ENCODE measurements at regions not wholly inside any gene's neighbourhood (a gene's known extent, or its start where the extent isn't known, plus 50 kb on each side); places are given as distances from the start of the nearest gene placed in this dataset.
"Not testable (repeated sequence)": the region's sequence is repeated elsewhere in the genome, so short reads cannot be mapped to it uniquely, and the experiment has no call there.

DNA sequence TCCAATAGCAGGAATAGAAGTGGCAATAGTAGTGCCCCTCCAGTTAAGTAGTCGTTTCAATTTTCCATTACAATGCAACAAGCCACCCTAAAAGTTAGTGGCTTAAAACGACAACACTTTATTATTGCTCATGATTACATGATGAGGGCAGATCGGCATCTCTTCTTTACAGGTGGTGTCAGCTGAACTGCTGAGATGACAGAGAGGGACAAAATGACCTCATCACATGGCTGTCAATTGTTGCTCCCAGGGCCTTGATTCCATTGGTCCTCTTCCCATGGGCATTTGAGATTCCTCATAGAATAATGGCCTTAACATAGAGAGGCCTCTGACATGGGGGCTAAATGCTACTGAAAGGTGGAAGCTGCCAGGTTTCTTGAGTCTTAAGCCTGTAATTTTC, 679.8 kb upstream of the KLHL1 start:
- DNase-seq (ENCODE audit: low spot score) = no peak

DNA sequence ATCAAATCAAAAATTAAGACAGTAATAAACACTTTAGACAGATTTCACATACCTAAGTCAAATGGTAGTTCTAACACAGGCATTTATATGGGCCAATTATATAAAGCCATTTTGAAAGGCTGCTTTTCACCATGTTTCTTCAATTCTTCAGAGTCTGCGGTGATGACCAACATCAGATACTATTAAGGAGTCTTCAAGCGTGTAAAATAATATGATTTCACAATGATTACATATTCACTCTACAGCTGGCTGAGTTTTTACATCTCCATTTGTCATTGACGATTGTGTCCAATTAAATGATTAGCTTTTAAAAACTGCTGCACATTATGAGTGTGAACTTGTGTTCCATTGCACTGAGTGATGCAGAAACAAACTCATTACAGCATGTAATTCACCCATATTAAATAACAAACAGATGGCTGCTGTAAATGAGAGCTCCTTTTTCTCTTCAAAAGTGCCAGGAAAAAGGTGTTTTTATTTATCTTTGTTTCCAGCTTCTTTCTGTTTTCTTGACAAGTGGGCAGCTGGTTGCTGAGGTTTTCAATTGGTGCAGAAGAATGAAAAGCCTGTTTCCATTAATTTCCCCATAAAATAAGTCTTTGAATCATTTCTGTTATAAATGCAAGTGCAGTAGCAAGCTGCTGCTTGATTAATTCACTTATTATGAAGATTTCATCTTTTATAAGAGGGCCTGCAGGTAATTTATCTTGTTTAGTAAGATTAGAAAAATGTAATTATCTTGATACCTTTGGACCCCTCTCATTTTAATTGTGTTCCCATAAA, 676.1 kb upstream of the KLHL1 start:
- no peak for DNase-seq (ENCODE audit: low spot score)

GRCh38 chr13:70769817-70770216, 661.6 kb upstream of the KLHL1 start:
- DNase-seq (ENCODE audit: low spot score) = no peak

DNA sequence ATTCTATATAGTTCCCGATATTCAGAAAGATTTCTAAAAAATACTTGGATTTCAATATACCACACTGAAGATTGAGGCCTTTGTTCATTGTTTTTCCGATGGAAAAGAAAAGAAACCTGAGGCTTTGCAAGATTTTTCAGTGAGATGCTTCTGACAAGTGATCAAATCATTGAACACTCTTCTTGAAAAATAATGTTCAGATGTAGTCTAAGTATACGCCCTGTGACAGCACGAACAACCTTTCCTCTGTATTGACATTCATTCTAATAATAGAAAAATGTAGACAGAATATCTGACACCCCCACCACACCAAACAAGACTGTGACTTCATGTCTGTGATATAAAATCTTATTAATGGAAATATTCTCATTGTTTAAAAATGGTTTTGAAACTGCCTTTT, 650.7 kb upstream of the KLHL1 start:
- no peak for DNase-seq (ENCODE audit: low spot score)

GRCh38 chr13:70756088-70756487, 647.8 kb upstream of the KLHL1 start:
- no peak for DNase-seq (ENCODE audit: low spot score)

- no peak for DNase-seq (ENCODE audit: low spot score)
Observed at GRCh38 chr13:70755456-70755855, 647.2 kb upstream of the KLHL1 start.

- no peak for DNase-seq (ENCODE audit: low spot score)
Observed at GRCh38 chr13:70747262-70747661, 639.0 kb upstream of the KLHL1 start.

GRCh38 chr13:70746469-70746868, 638.2 kb upstream of the KLHL1 start:
- DNase-seq (ENCODE audit: low spot score) = not testable (repeated sequence)

DNA sequence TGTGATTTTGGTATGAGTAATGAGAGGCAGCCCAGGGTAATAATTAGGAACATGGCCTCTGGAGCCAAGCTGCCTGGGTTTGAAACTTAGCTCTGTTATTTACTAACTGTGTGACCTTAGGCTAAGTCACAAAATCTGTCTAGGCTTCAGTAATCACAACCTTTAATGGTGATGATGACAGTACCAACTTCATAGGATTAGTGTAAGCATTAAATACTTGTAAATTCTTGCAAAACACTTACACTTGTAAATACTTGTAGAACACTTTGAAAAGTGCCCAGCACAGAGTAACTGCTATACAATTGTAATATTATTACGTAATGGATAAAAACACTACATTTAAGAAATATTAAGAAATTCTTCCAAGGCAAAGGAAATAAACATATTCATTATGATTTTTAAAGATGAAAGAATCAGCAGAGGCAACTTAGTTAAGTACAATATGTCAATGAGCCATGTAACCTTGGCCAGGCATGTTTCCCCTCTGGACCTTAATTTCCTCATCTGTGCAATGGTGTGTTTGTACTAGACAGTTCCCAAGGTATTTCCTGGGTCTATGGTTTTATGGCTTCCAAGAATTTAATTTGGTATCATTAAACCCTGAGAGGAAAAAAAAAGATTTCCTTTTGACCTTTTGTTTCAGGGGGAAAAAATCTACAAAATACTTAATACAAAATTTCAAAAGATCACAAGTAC, 628.5 kb upstream of the KLHL1 start:
- DNase-seq (ENCODE audit: low spot score) = no peak

- no peak for DNase-seq (ENCODE audit: low spot score)
Observed at GRCh38 chr13:70732611-70733010, 624.4 kb upstream of the KLHL1 start.

GRCh38 chr13:70729369-70729768, 621.1 kb upstream of the KLHL1 start:
- no peak for DNase-seq (ENCODE audit: low spot score)

- no peak for DNase-seq (ENCODE audit: low spot score)
Observed at GRCh38 chr13:70723732-70724131, 615.5 kb upstream of the KLHL1 start.

- no peak for DNase-seq (ENCODE audit: low spot score)
Observed at GRCh38 chr13:70720386-70720785, 612.1 kb upstream of the KLHL1 start.

GRCh38 chr13:70714993-70715392, 606.7 kb upstream of the KLHL1 start:
- DNase-seq (ENCODE audit: low spot score) = no peak

GRCh38 chr13:70708775-70709174, 600.5 kb upstream of the KLHL1 start:
- no peak for DNase-seq (ENCODE audit: low spot score)

DNA sequence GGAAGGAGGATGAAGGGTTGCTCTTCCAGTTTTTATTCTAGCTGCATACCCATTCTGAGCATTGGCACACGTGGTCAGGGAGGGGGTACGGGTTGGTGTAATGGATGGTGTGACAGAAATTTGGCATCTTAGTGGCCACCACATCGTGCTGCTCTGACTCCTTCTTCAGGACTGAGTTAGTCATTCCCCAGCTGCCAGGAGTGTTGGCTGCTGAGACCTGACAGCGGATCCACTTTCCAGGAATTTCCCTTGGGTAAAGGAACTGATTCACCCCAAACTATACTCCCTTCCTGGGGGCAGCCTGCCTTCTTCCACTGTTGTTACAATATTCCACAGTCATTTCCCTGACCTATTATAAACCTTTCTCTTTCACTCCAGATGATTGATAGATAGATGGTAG, 595.5 kb upstream of the KLHL1 start:
- DNase-seq (ENCODE audit: low spot score) = no peak

DNA sequence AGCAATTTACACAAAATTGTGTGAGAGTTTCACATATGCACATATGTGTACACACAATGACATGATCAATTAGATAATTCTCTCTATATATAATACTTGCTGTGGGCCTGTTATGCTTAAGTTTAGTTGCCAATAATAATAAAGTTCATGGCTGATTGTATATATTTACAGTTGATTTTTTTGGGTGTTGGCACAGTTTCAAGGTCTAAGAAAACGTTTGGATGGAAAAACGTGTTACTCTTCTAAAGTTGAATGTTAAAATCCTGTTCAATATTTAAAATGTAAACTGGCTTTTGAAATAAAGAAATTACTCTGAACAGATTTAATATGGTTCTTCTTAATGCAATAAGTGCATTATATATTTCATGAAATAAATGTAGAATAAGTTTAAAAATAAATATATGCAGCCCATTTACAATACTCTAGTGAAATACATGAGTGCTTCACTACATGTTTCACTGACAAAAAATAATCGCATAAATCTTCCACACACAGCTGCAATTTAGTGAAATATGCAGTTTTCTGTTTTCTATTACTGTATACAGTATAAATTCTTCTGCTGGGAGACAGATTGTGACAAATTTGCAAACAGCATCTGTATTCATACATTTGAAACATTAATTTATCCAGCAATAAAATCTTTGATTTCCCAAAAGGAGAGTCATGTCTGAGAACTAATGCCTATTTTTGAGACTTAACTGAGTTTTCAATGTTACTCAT, 586.9 kb upstream of the KLHL1 start:
- no peak for DNase-seq (ENCODE audit: low spot score)

- DNase-seq (ENCODE audit: low spot score) = no peak
Observed at GRCh38 chr13:70668983-70669382, 560.7 kb upstream of the KLHL1 start.

- DNase-seq (ENCODE audit: low spot score) = no peak
Observed at GRCh38 chr13:70668293-70668692, 560.0 kb upstream of the KLHL1 start.

DNA sequence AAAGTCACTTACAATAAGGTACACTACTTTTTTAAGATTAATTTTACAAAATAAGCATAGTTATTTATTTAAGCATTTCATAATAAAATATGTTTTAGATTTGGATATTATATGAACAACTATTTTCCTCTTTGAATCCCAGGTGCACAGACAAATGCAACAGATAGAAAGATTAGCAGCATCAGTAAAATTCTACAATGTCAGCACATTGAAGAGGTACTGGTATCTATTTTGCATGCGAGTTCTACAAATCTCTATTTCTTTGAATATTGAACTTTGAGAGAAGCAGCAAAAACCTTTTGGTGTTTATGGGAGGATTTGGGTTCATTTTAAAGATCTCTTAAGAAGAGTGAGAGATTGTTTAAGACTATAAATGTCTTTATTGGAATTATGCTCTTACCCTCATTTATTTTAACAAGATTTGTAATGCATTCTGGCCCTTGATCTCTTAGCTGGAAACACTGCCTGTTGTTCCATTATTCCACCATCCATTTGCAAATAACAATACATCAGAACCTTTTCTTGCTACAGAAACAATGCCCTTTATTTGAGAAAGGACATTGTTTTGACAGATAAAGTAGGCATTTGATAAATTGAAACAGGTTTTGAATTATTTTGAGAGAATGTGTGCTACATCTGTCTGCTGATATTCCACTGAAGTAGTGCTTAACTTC, 558.8 kb upstream of the KLHL1 start:
- DNase-seq (ENCODE audit: low spot score) = no peak

GRCh38 chr13:70662231-70662940, 554.1 kb upstream of the KLHL1 start:
- no peak for DNase-seq (ENCODE audit: low spot score)

DNA sequence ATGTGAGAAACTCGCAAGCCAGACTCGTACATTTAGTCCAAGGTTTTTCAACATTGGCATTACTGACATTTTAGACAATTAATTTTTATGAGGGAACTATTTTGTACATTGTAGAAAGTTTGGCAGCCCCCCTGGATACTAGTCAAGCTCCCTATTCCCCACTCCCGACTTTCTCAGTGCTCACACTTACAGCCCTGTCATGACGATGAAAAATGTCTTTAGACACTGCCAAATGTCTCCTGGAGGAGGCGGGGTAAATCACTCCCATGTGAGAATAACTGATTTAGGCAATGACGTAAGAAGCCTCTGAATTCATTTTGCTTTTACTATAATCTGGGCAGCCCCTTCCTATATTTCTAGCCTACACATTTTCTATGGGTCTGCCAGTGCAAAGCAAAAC, 535.8 kb upstream of the KLHL1 start:
- no peak for DNase-seq (ENCODE audit: low spot score)
